Breast epithelium (tissue), 4 donors: ENCODE measurements at regions not wholly inside any gene's neighbourhood (a gene's known extent, or its start where the extent isn't known, plus 50 kb on each side); places are given as distances from the start of the nearest gene placed in this dataset.

Experiments
- DNase-seq, 2 donors: peaks; one replicate each; pipeline ENCODE4 v3.0.0-alpha.2; 2019; ENCODE audit warnings: low spot score in 2 of 2
- H3K27ac ChIP-seq, 2 donors: fragments of 200-600 bp; sonication (generic) in 1 of 2; one replicate each; pipeline ENCODE4 v1.5.1; 2016 to 2019; ENCODE audit warnings: mild to moderate bottlenecking in 1 of 2
- H3K27me3 ChIP-seq, 2 donors: fragments of 200-600 bp; sonication (generic) in 1 of 2; one replicate each; pipeline versions ENCODE4 v1.5.1 to v1.6.0; 2017 to 2019; ENCODE audit warnings: control low read depth in 1 of 2, mild to moderate bottlenecking in 1 of 2
- H3K36me3 ChIP-seq: fragments of 200-600 bp; one replicate; pipeline ENCODE4 v1.5.1; 2019
- H3K4me1 ChIP-seq, 2 donors: fragments of 200-600 bp; sonication (generic); one replicate each; pipeline ENCODE4 v1.5.1; 2016 to 2019; ENCODE audit warnings: control low read depth in 1 of 2
- H3K4me3 ChIP-seq, 3 donors: fragments of 200-600 bp; sonication (generic); 1 replicate in 2 of 3; 2 replicates in 1 of 3; pipeline ENCODE4 v1.5.1; 2016 to 2019; ENCODE audit warnings: mild to moderate bottlenecking in 3 of 3, moderate library complexity in 2 of 3
- H3K9me3 ChIP-seq, 2 donors: fragments of 200-600 bp; sonication (generic) in 1 of 2; one replicate each; pipeline ENCODE4 v1.5.1; 2016 to 2019; ENCODE audit warnings: control low read depth in 1 of 2
- POLR2A ChIP-seq: fragments of 450-650 bp; IDR thresholded peaks from one replicate; pipeline ENCODE4 v1.6.1; 2016; ENCODE audit warnings: antibody characterized with exemption, mild to moderate bottlenecking, moderate library complexity
- POLR2AphosphoS5 ChIP-seq, 3 donors: sonication (generic); formaldehyde crosslinking; IDR thresholded peaks; one replicate each; pipeline ENCODE4 v1.6.1; 2017; ENCODE audit warnings: antibody characterized with exemption in 3 of 3
- intact Hi-C: fragments of 100-400 bp; cut with DNase I; formaldehyde crosslinking; loops from one replicate; pipeline ENCODE4 v1.15.1; 2023; ENCODE audit warnings: low total_unique reads
- TF ChIP-seq, protein P1 (sequence below), 3 donors: fragments of 450-650 bp; IDR thresholded peaks; one replicate each; pipeline ENCODE4 v1.5.1; 2016 to 2017; ENCODE audit warnings: antibody characterized with exemption in 3 of 3, mild to moderate bottlenecking in 3 of 3, moderate library complexity in 3 of 3

DNA sequence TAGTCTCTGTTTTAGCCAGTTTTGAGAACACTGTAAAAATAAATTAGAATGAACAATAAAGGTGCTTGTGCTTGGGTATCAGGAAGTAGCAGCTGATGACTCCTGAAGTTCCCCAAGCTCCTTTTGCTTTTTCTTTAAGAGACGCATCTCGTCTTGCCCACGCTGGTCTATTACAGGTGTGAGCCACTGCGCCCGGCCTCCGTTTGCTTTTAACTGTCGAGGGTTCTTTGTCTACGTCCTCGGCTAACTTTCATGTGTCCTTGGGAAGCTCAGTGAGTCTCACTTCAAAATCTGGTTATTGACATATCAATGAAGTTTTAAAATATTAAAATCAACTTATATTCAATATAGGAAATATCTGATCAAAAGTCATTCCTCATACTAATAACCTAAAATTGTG, 246.5 kb downstream of the FBXO15 start:
- Histone ChIP-seq H3K4me1 (no peaks in the 10 kb centered on the region), H3K36me3 (no peaks in the 10 kb centered on the region), H3K27ac (no peak overlapping the region), H3K9me3 (no peaks in the 10 kb centered on the region), H3K27me3 (no peaks in the 10 kb centered on the region), H3K4me3 (no peak overlapping the region)
- intact Hi-C loops = no loop called here
- no peak for DNase-seq
- no peak for TF ChIP-seq POLR2A

DNA sequence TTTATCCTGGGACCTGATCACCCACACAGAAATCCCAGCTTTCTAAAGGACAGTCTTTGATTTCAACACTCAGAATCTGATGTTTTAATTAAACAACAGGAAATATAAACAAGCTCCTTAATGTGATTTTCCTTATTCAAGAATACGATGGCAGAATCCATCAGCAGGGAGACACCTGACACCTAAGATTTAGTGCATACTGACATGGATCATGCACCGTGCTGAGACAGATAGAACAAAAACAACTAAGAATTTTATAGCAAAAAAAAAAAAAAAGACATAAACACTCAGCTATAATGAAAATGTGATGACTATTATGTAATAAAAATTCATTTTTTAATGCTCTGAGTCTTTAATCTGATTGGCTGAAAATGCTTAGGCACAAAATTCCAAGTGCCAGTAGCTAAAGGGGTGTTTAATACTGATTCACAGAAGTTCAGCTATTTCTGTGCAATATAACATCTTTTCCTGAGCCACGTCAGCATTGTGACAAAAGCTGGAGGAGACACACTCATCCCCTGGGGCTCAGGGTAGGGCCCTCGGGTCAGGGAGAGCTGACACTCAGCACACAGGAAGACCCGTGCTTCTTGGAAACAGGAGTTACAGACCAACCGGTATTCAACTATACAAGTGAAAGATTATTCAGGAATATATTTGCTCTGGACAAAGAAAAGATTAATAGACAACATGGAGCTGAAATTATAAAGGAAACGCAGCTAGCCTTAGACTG, 247.4 kb downstream of the FBXO15 start:
- Histone ChIP-seq H3K36me3 (no peaks in the 10 kb centered on the region), H3K27ac (no peak overlapping the region), H3K4me3 (no peak overlapping the region), H3K9me3 (no peaks in the 10 kb centered on the region), H3K27me3 (no peaks in the 10 kb centered on the region), H3K4me1 (no peaks in the 10 kb centered on the region)
- TF ChIP-seq POLR2AphosphoS5 (IDR thresholded peaks at IDR 0.05) (no peak), POLR2A (no peak)
- no peak for DNase-seq
- intact Hi-C loops = no loop called here

DNA sequence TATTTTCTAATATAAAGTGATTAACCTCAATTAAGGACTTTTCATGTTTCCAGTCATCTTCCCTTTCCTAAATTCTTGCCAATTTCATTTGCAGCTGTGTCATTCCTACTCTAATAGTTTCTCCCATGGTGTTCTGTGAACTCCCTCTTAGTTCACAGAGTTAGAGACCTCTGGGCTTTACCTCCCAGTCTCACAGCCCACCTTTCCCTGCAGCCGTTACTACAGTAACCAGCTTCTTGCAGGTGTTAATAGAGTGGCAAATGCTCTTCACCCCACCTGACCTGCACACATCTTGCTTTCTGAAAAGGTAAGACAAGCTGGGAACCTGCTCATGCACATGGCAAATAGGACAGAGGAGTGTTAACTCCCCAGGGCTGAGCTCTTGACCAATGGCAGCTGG, 250.1 kb downstream of the FBXO15 start:
- H3K9me3 ChIP-seq = no peaks in the 10 kb centered on the region
- H3K4me3 ChIP-seq = no peak overlapping the region
- H3K27me3 ChIP-seq = no peaks in the 10 kb centered on the region
- H3K4me1 ChIP-seq = no peaks in the 10 kb centered on the region
- no peak overlapping the region for H3K27ac ChIP-seq
- H3K36me3 ChIP-seq = no peaks in the 10 kb centered on the region
- DNase-seq = no peak
- intact Hi-C loops = no loop called here
- TF ChIP-seq POLR2A (no peak), POLR2AphosphoS5 (IDR thresholded peaks at IDR 0.05) (no peak)
- TF ChIP-seq, protein P1, sequence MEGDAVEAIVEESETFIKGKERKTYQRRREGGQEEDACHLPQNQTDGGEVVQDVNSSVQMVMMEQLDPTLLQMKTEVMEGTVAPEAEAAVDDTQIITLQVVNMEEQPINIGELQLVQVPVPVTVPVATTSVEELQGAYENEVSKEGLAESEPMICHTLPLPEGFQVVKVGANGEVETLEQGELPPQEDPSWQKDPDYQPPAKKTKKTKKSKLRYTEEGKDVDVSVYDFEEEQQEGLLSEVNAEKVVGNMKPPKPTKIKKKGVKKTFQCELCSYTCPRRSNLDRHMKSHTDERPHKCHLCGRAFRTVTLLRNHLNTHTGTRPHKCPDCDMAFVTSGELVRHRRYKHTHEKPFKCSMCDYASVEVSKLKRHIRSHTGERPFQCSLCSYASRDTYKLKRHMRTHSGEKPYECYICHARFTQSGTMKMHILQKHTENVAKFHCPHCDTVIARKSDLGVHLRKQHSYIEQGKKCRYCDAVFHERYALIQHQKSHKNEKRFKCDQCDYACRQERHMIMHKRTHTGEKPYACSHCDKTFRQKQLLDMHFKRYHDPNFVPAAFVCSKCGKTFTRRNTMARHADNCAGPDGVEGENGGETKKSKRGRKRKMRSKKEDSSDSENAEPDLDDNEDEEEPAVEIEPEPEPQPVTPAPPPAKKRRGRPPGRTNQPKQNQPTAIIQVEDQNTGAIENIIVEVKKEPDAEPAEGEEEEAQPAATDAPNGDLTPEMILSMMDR (IDR thresholded peaks at IDR 0.05) = no peak

DNA sequence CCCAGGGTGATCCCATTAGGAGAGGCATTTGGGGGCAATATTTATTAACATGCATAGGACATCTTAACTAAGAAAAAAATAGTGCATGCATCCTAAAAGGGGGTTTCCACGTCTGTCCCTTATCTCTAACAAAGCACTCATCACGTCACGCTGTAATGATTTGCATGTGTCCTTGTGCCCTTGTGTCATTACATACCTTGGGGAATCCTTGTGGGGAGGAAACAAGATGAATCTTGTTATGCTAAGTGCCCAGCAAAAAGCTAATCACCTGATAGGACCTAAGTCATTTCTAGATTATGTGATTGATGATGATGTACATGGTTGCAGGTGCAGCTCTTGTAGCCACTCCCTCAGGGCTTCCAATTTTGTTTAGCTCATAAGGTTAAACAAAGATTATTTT, 250.9 kb downstream of the FBXO15 start:
- no peak for DNase-seq
- TF ChIP-seq POLR2AphosphoS5 (IDR thresholded peaks at IDR 0.05) (no peak), POLR2A (no peak)
- TF ChIP-seq, protein P1 (IDR thresholded peaks at IDR 0.05) = no peak
- Histone ChIP-seq H3K4me1 (no peaks in the 10 kb centered on the region), H3K4me3 (no peak overlapping the region), H3K9me3 (no peaks in the 10 kb centered on the region), H3K36me3 (no peaks in the 10 kb centered on the region), H3K27ac (no peak overlapping the region), H3K27me3 (no peaks in the 10 kb centered on the region)
- intact Hi-C loops = no loop called here

DNA sequence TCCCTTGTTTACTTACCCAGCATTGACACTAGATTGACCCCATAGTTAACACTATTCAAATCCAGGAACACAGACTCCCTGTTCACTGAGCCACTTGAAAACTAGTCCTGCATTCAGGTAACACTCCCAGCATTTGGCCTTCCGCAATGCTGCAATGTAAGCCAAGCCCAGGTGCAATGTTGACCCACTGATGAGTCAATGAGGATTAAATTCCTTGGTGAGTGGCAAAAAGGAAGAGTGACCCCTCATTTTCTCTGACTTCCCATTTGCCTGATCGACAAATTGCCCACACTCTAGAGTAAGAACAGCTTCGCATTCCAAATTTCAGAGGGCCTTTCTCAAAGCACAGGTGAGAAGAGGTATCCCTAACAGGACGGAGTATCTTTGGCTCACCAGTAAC, 251.9 kb downstream of the FBXO15 start:
- no peaks in the 10 kb centered on the region for H3K4me1 ChIP-seq
- TF ChIP-seq, protein P1 (IDR thresholded peaks at IDR 0.05) = no peak
- TF ChIP-seq POLR2AphosphoS5 (IDR thresholded peaks at IDR 0.05) = no peak
- TF ChIP-seq POLR2A = no peak
- no peaks in the 10 kb centered on the region for H3K27me3 ChIP-seq
- DNase-seq = no peak
- no peaks in the 10 kb centered on the region for H3K36me3 ChIP-seq
- H3K4me3 ChIP-seq = no peak overlapping the region
- no peaks in the 10 kb centered on the region for H3K9me3 ChIP-seq
- intact Hi-C loops = no loop called here
- no peak overlapping the region for H3K27ac ChIP-seq

DNA sequence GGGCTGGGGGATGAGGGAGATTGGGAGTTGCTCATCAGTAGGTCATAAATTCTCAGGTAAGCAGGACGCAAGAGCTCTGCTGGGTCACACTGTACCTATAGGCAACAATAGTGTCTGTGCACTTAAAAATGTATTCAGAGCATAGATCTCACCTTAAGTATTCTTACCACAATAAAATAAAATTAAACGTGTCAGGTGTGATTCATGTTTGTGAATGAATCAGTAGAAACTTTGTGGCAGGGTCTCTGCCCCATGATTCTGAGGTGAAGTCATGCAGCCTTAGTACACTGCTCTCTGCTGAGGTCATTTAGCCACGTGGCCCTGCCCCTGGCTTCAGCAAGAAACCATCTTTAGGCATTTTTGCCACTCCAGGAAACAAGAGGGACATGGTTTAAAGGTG, 253.8 kb downstream of the FBXO15 start:
- no peak overlapping the region for H3K27ac ChIP-seq

More for the DNA sequence above, 253.8 kb downstream of the FBXO15 start:
- H3K27me3 ChIP-seq = no peaks in the 10 kb centered on the region
- H3K36me3 ChIP-seq = no peaks in the 10 kb centered on the region
- H3K4me3 ChIP-seq = no peak overlapping the region
- DNase-seq = no peak
- intact Hi-C loops = no loop called here
- no peaks in the 10 kb centered on the region for H3K9me3 ChIP-seq
- no peak for TF ChIP-seq POLR2AphosphoS5 (IDR thresholded peaks at IDR 0.05)
- TF ChIP-seq POLR2A = no peak
- TF ChIP-seq, protein P1 (IDR thresholded peaks at IDR 0.05) = no peak
- no peaks in the 10 kb centered on the region for H3K4me1 ChIP-seq
